Renal pelvis (tissue), 1 donor: ENCODE measurements at regions not wholly inside any gene's neighbourhood (a gene's known extent, or its start where the extent isn't known, plus 50 kb on each side); places are given as distances from the start of the nearest gene placed in this dataset.
"Not testable (repeated sequence)": the region's sequence is repeated elsewhere in the genome, so short reads cannot be mapped to it uniquely, and the experiment has no call there.

Source experiments
- DNase-seq: peaks from one replicate; pipeline ENCODE4 v3.0.0-alpha.2; 2013

DNA sequence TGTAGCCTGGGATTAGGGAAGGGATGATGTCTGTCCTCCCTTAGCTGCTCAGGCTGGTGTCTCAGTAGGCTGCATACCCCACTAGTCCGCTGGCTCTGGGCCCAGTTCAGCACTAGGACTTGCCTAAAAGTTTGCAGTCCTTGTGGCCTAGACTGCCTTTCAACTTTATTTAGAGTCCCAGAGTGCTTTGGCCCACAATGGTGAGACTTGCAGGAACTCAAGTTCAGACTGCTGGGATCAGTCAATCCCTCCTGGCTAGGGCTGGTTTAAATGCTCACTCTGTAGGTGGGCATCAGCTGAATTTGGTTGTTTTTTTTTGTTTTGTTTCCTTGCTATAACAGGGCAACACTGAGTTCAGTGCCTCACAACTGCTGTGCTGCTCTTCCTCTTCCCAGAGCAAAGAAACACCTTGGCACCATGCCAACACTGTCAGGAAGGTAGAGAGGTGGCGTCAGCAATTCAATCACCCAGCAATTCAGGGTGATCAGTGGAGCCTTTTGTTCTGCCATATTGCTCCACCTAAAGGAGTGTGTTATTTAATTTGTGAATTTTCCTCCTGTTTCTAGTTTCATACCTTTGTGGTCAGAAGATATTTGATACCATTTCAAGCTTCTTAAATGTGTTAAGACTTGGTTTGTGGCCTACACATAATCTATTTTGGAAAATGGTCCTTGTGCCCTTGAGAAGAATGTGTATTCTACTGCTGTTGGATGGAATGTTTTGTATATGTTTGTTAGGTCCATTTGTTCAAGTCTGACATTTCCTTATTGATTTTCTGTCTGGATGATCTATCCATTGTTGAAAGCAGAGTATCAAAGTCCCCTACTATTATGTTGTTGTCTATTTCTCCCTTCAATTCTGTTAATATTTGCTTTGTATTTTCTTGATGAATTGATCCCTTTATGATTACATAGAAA lies 284.0 kb upstream of the PMFBP1 start:
- DNase-seq: no peak

GRCh38 chr16:72453856-72454255 lies 281.9 kb upstream of the PMFBP1 start:
- not testable (repeated sequence) for DNase-seq

- no peak for DNase-seq
These were observed 272.7 kb upstream of the PMFBP1 start for GRCh38 chr16:72444696-72445095.

DNA sequence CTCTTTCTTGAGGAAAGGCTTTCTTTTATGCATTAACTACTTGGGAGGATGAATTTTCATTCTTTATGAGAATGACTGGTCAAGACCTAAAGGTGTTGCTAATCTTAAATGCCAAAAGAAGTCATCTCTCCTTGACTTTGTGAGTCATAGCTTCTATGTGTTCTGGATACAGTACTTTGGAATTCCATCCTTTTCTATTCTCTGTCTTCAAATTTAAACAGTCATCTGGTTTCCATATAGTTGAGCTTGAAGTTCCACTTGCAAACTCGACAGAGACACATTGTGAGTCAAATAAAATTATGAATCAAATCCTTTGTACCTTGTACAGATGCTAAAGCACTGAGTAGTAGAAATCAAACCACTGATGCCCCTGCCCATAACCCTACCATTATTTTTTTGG lies 271.9 kb upstream of the PMFBP1 start:
- no peak for DNase-seq

DNA sequence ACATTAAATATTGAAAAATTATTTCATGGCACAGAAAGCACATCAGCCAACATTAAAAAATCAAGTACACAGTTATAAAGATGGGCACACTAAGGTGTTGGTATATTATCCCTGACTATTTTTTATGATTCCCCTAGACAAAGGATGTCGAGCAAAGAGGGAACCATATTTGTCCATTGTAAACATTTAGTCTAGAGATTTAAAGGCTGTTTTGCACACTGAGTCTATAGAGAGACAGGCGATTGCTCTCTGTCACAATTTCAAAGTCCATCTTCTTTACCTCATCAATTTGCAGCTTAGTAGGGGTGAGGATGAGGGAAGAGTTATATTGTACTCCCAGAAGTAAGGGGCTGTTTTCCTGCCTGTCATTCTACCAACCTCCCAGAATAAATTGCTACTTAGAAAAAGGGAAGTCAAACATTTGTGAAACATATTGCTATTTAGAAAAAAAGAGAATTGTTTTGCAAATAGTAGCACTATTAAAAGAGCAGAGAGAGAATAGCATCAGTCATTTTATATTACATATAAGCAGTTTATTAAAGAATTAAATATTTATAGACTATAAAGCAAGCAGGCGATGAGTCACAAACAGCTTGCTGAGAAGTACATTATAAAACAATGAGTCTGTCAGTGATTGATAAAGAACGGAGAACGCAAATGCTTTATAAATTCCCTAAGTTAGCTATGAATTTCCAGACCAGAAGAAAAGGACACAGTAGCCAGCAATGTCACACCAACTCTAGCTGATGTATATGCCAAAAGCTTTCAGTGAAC lies 270.6 kb upstream of the PMFBP1 start:
- no peak for DNase-seq

DNA sequence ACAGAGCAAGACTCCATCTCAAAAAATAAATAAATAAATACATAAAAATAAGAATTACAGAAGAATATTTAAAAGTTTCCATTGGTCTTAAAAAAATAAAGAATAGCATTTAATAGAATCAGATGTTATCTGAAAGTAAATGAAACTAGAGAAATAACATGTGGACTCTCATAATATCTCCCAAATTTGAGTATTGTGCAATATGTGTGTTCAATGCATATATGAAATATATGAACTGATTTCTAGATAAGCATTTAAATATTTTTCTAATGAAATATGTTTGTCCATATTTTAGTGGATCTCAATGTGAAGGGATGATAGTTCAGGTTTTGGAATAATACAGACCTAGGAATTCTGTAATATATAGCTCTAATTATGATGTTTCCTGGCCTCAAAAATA lies 265.9 kb upstream of the PMFBP1 start:
- no peak for DNase-seq

DNA sequence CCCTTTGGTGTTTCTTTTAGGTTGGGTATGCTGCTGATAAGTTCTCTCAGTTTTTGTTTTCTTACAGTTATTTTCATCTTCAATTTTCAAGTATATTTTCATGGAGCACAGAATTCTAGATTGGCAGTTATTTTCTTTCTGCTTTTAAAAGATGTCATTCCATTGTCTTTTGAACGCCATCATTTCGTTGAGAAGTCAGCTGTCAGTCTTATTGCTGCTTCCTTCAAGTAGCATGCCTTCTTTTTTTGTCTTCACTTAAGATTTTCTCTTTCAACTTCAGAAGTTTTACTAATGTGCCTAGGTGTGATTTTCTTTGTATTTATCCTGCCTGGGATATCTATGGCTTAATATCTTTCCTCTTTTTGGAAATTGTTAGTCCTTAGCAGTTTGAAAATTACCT lies 262.2 kb upstream of the PMFBP1 start:
- DNase-seq: peak; percentile 5

- no peak for DNase-seq
These were observed 258.2 kb upstream of the PMFBP1 start for GRCh38 chr16:72430121-72430520.

GRCh38 chr16:72429671-72430081 lies 257.7 kb upstream of the PMFBP1 start:
- no peak for DNase-seq

DNA sequence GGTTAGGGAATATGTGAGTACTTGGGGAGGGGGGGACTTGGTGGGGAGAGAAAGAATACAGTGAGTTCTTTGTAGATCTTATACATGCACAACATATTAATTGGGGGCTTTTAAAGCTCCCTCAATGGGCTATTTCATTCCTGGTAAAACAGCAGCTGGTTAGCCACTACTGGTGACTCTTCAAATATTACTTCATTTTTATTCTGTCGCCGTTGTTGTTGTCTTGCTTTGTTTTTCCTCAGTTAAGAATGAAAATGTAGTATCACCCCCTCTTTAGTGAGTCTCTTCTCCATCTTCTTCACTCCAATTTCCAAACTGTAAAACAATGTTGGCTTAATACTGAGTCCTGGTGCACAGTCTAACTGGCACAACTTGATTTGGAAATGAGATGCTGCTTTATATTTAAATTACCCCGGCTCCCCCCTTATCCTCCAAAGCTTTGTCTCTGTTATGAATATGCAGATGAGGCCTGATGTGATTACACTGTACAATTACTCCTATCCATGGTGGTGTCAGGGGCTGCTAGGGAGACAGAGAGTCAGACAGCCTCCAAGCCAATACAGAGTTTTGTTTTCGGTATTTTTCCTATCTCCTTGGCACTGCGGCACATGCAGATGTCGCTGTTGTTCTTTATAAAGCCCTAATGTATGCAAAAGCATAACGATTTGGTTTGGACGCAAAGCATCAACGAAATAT lies 256.9 kb upstream of the PMFBP1 start:
- DNase-seq: no peak

DNA sequence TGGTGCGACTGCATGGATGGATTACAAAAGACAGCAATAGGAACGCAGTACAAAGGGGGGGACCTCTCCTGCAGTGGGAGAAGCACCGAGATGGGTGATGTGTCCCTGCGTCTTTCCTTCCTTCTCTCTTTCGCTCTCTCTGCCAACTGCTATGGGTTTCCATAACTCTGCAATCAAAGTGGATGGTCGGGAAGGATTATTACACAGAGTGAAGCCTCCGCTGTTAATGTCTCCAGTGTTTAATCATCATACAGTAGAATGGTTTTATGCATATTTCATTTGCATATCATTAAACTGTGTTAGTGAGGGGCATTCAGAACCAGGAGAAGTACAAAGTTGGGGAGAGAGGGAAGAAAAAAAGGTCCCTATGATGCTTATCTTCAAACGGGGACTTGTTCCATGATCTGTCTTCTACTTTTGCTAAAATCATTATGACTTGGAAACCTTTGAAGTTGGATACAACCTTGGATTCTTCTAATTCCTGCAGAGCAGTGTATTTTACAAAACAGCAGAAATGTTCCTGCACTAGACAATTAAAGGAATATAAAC lies 255.9 kb upstream of the PMFBP1 start:
- DNase-seq: no peak

DNA sequence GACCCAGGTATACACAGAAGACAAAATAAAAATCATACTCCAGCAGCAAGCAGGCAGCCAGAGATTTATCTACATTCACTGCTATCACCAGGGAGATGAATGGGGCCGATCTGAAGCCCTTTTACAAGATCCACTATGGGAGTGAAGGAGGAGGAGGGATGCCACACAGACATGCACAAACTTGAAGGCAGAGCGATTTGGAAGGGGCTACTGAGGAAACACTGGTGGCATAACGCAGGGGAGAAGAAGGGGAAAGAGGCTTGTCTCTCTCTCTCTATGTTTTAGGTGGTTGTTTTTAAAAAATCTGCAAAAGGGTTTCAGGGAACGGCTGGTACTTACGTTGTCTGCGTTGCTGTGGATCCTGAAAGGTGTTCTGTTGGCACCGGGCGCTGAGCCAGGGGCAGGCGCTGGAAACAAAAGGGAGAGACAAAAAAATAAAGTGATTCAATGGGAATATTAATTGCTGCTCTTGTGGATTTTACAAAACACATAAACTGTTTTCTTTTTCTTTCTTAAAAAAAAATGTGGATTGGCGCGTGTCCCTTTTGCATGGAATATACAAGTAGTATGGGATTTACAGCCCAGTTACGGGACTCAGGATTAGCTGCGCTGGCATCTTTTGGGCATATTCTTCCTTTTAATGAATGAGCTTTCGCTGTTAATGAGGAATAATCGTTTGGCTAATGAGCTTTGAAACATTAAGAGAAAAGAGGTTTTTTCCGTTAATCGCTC lies 255.3 kb upstream of the PMFBP1 start:
- DNase-seq: no peak

DNA sequence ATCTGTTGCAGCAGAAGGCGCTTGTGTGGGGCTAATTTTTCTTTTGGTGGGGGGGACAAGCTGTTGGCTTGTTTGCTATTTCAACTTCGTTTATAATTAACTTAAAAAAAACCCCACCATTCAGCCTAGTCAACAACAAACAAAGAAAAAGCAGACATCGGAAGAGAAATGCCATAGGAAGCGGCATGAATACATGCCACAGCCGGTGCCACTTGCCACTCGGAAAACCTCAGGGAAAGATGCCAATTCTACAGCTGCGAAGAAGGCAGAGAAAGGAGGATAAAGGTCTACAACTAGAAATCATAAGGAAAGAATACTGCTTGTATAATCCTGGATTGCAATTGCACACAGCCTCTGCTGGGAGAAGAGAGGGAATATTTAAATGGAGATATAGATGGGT lies 254.4 kb upstream of the PMFBP1 start:
- no peak for DNase-seq

GRCh38 chr16:72425571-72426341 lies 253.8 kb upstream of the PMFBP1 start:
- DNase-seq: no peak

- no peak for DNase-seq
These were observed 252.8 kb upstream of the PMFBP1 start for GRCh38 chr16:72424757-72425156.

DNA sequence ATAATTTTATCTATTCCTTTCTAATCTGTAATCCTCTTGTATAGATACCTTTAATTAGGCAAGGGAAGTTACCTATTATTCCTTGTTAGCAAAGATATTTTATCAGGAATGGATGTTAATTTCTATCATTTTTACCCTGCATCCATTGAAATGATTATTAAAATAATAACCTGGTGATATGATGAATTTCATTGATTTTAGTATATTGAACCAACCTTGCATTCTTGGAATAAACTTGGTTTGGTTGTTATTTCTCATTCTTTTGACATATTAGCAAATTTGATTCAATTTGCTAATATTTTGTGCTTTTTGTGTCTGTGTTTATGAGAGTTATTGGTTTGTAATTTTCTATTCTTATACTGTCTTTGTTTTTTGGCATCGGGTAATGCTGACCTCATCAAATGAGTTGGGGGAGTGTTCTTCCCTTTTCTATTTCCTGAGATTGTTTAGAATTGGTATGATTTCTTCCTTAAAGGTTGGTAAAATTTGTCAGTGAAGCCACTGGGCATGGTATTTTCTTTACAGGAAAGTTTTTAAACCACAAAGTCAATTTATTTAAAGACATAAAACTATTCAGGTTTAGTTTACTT lies 250.4 kb upstream of the PMFBP1 start:
- no peak for DNase-seq

DNA sequence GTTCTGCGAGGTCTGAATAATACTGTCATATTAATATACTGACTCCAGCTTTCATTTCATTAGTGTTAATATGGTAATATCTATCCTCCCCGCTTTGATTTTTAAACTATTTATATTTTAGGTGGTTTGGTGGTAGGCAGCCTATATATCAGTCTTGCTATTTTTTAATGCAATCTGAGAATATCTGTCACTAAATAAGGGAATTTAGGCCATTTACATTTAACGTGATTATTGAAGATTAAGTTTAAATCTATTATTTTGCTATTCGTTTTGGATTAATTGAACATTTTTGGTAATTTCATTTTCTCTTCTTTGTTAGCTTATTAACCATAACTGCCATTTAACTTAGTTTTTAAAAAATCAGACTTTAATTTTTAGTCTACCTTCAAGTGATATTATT lies 247.7 kb upstream of the PMFBP1 start:
- DNase-seq: no peak

DNA sequence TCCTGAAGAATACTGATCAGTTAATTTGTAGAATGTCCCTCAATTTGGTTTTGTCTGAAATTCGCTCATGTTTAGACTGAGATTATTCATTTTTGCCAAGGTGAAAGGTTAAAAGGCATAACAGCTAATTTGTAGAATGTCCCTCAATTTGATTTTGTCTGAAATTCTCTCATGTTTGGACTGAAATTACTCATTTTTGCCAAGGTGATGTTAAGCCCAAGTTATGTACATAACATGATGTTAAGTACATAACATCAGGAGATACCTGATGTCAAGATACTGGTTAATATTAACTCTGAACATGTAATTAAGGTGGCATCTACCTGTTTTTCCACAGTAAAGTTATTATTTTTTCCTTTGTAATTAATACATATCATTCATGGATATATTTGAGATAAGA lies 243.4 kb upstream of the PMFBP1 start:
- DNase-seq: no peak

DNA sequence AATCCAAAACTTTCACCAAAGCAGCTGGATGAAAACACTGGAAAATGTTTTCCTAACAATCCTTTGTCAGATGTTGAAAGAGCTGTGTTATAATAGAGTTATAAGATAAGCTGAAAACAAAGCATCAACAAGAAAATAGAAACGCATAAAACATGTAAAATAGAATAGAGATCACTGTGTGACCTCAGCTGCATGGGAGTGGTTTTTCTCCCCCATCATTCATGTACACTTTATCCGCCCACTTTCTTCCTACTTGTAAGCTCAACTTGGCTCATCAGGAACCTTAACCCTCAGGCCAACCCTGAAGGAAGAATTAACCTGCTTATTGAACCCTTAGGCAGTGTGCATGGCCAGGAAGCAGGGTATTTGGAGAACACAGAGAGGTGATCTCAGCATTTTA lies 238.5 kb upstream of the PMFBP1 start:
- no peak for DNase-seq

DNA sequence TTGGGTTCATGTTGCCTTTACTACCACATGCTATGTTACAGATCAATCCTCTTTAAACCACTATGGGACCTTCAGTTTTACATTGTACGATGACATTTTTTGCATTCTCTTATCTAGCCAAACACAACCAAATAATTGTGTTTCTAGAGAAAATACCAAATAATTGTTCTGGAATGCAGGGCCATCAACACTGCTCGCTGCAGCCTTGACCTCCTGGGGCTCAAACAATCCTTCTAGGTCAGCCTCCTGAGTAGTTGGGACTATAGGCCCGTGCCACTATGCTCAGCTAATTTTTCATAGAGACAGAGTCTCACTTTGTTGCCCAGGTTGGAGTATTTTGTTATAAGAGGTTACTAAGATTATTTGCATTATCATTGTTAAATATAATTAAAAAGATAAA lies 237.5 kb upstream of the PMFBP1 start:
- no peak for DNase-seq
